ENCODE measurements at regions not wholly inside any gene's neighbourhood (a gene's known extent, or its start where the extent isn't known, plus 50 kb on each side); places are given as distances from the start of the nearest gene placed in this dataset.

- TF ChIP-seq CTCF (conservative IDR thresholded peaks at IDR 0.05; ENCODE audit: low read depth, low read length): no peak
- no peak for TF ChIP-seq EZH2 (IDR thresholded peaks at IDR 0.05; ENCODE audit: borderline replicate concordance, low read depth, low read length, poor library complexity, severe bottlenecking)
Observed at GRCh38 chr3:95184038-95184437, 1121.2 kb downstream of the NSUN3 start.

Measured in A673 (cell line).